PC-3 (cell line): ENCODE measurements at regions not wholly inside any gene's neighbourhood (a gene's known extent, or its start where the extent isn't known, plus 50 kb on each side); places are given as distances from the start of the nearest gene placed in this dataset.

ENCODE experiments used
- ATAC-seq: fragments of 200-7000 bp; cut with Tn5 transposase; 2 replicates; pipeline ENCODE4 v1.9.1; 2020; ENCODE audit warnings: mild to moderate bottlenecking, moderate library complexity
- BruUV-seq: library from RNA; stranded (reverse); fragments of 400-500 nt; replicated peaks from 2 replicates; lab custom pipeline; 2021; lab: Mats Ljungman, UMichigan
- CTCF ChIA-PET: fragments of 300-600 bp; sonication (Branson Sonifier 250); formaldehyde crosslinking; loops from one replicate; lab custom pipeline; 2022; ENCODE audit warnings: antibody characterized with exemption; lab: Charles Lee
- POLR2A ChIA-PET: fragments of 300-600 bp; sonication (Branson Sonifier 250); formaldehyde crosslinking; loops from one replicate; lab custom pipeline; 2022; ENCODE audit warnings: antibody characterized with exemption; ENCODE audit not compliant: unreplicated experiment; lab: Charles Lee
- DNase-seq: peaks from one replicate; pipeline ENCODE4 v3.0.0-alpha.2; 2015
- H2AFZ ChIP-seq: fragments of 300-600 bp; sonication (generic); 2 replicates; pipeline ENCODE4 v1.6.0; 2016; ENCODE audit warnings: antibody characterized with exemption, low read length
- H3F3A ChIP-seq: fragments of 300-600 bp; sonication (generic); one replicate; pipeline ENCODE4 v1.6.0; 2017; ENCODE audit warnings: antibody characterized with exemption, low read length, control low read depth, mild to moderate bottlenecking; ENCODE audit not compliant: unreplicated experiment
- H3K27ac ChIP-seq: fragments of 300-600 bp; sonication (generic); 2 replicates; pipeline ENCODE4 v1.5.1; 2016; ENCODE audit warnings: mild to moderate bottlenecking, low read length
- H3K27me3 ChIP-seq: fragments of 300-600 bp; sonication (generic); 2 replicates; pipeline ENCODE4 v1.6.1; 2016; ENCODE audit warnings: low read length, mixed read lengths
- H3K36me3 ChIP-seq: fragments of 300-600 bp; sonication (generic); 2 replicates; pipeline ENCODE4 v1.6.1; 2016; ENCODE audit warnings: low read depth, mixed run types, low read length, mixed read lengths
- H3K4me1 ChIP-seq: fragments of 300-600 bp; sonication (generic); 2 replicates; pipeline ENCODE4 v1.5.1; 2016; ENCODE audit warnings: low read length; ENCODE audit not compliant: insufficient read depth
- H3K4me2 ChIP-seq: fragments of 300-600 bp; sonication (generic); 2 replicates; pipeline ENCODE4 v1.6.0; 2016; ENCODE audit warnings: low read length
- H3K4me3 ChIP-seq: fragments of 300-600 bp; sonication (generic); 2 replicates; pipeline ENCODE4 v1.5.1; 2016; ENCODE audit warnings: mild to moderate bottlenecking, low read length, mixed read lengths
- H3K79me2 ChIP-seq: fragments of 300-600 bp; sonication (generic); 2 replicates; pipeline ENCODE4 v1.6.1; 2017; ENCODE audit warnings: low read length, mixed read lengths
- H3K9ac ChIP-seq: fragments of 300-600 bp; sonication (generic); 2 replicates; pipeline ENCODE4 v1.6.0; 2016; ENCODE audit warnings: mild to moderate bottlenecking, low read length
- H3K9me2 ChIP-seq: fragments of 300-600 bp; sonication (generic); replicated peaks from 2 replicates; pipeline ENCODE4 v1.6.1; 2016; ENCODE audit warnings: mixed run types, low read length, mixed read lengths
- H3K9me3 ChIP-seq: fragments of 300-600 bp; sonication (generic); 2 replicates; pipeline ENCODE4 v1.6.1; 2016; ENCODE audit warnings: low read length, mixed read lengths
- H4K20me1 ChIP-seq: fragments of 300-600 bp; sonication (generic); 2 replicates; pipeline ENCODE4 v1.6.1; 2016; ENCODE audit warnings: low read length, mixed read lengths
- CTCF ChIP-seq: fragments of 300-600 bp; sonication (generic); conservative IDR thresholded peaks from 2 replicates; pipeline ENCODE4 v1.5.1; 2017; ENCODE audit warnings: antibody characterized with exemption, low read depth, mild to moderate bottlenecking, low read length
- EZH2 ChIP-seq: fragments of 300-600 bp; sonication (generic); IDR thresholded peaks from one replicate; pipeline ENCODE4 v1.6.1; 2017; ENCODE audit warnings: antibody characterized with exemption, mild to moderate bottlenecking, low read length; ENCODE audit not compliant: unreplicated experiment
- EZH2phosphoT487 ChIP-seq: fragments of 300-600 bp; sonication (generic); IDR thresholded peaks from 2 replicates; pipeline ENCODE4 v1.6.1; 2018; ENCODE audit warnings: mild to moderate bottlenecking, antibody characterized with exemption, low read length, borderline replicate concordance
- intact Hi-C: fragments of 100-400 bp; cut with micrococcal nuclease; formaldehyde crosslinking; loops from 2 replicates; pipeline ENCODE4 v1.9.0; 2023

- H2AFZ ChIP-seq: no peak overlapping the region
- POLR2A ChIA-PET: no interaction called here
- intact Hi-C loops: no loop called here
- H3K4me1 ChIP-seq: peaks cover 17% of the 10 kb centered on the region
- no peaks in the 10 kb centered on the region for H3F3A ChIP-seq
- no peak overlapping the region for H3K27ac ChIP-seq
- no TSS peak for BruUV-seq
- no peak overlapping the region for H3K4me3 ChIP-seq
- no peaks in the 10 kb centered on the region for H3K27me3 ChIP-seq
- no peaks in the 10 kb centered on the region for H3K9me2 ChIP-seq
- H3K79me2 ChIP-seq: no peaks in the 10 kb centered on the region
- CTCF ChIA-PET: no interaction called here
- no peak overlapping the region for H3K9ac ChIP-seq
- H3K36me3 ChIP-seq: no peaks in the 10 kb centered on the region
- TF ChIP-seq CTCF (no peak), EZH2phosphoT487 (no peak), EZH2 (no peak)
- no peak for DNase-seq
- ATAC-seq: no peak
- no peaks in the 10 kb centered on the region for H4K20me1 ChIP-seq
- H3K9me3 ChIP-seq: no peaks in the 10 kb centered on the region
- H3K4me2 ChIP-seq: no peak overlapping the region
Observed at GRCh38 chr2:204023088-204023487, 86.5 kb downstream of the ICOS start.

GRCh38 chr2:204024503-204024902, 87.9 kb downstream of the ICOS start:
- ATAC-seq (peak; percentile 78), DNase-seq (peak; percentile 68)
- Histone ChIP-seq H3K27me3 (no peaks in the 10 kb centered on the region), H3K9me2 (no peaks in the 10 kb centered on the region), H4K20me1 (no peaks in the 10 kb centered on the region), H3K79me2 (no peaks in the 10 kb centered on the region), H3K9me3 (no peaks in the 10 kb centered on the region), H3K4me3 (no peak overlapping the region), H3K27ac (no peak overlapping the region), H3K4me1 (peaks cover 11% of the 10 kb centered on the region), H3F3A (no peaks in the 10 kb centered on the region), H3K36me3 (no peaks in the 10 kb centered on the region), H3K4me2 (0 out of 2 replicates have a peak overlapping the region, but pooled peaks have one; percentile 9), H2AFZ (no peak overlapping the region), H3K9ac (no peak overlapping the region)
- no TSS peak for BruUV-seq
- intact Hi-C loops: loop anchor here (1.0 kb wide), 1 partner anchor 154 kb away; no protein-coding TSS in a partner anchor
- CTCF ChIA-PET: no interaction called here
- POLR2A ChIA-PET: no interaction called here
- TF ChIP-seq EZH2phosphoT487: no peak
- TF ChIP-seq EZH2: no peak
- peak; percentile 83 for TF ChIP-seq CTCF

- Histone ChIP-seq H3K4me2 (no peak overlapping the region), H3K9ac (no peak overlapping the region), H2AFZ (no peak overlapping the region), H3K9me2 (no peaks in the 10 kb centered on the region), H3K9me3 (no peaks in the 10 kb centered on the region), H3K4me3 (no peak overlapping the region), H3K27ac (no peak overlapping the region), H3K79me2 (no peaks in the 10 kb centered on the region), H4K20me1 (no peaks in the 10 kb centered on the region), H3K4me1 (peaks cover 8% of the 10 kb centered on the region), H3F3A (no peaks in the 10 kb centered on the region), H3K36me3 (no peaks in the 10 kb centered on the region), H3K27me3 (no peaks in the 10 kb centered on the region)
- ATAC-seq (no peak), DNase-seq (no peak)
- no TSS peak for BruUV-seq
- CTCF ChIA-PET: no interaction called here
- no peak for TF ChIP-seq EZH2
- no peak for TF ChIP-seq CTCF
- no peak for TF ChIP-seq EZH2phosphoT487
- intact Hi-C loops: loop anchor here (1.0 kb wide), 1 partner anchor 153 kb away; no protein-coding TSS in a partner anchor
- POLR2A ChIA-PET: interaction anchor here (0.6 kb wide), 1 partner anchor 1564 kb away, joined by 3 read pairs; no protein-coding TSS in a partner anchor
Observed at GRCh38 chr2:204024906-204025475, 88.4 kb downstream of the ICOS start.
